HG02870 (cell line): ENCODE measurements at regions not wholly inside any gene's neighbourhood (a gene's known extent, or its start where the extent isn't known, plus 50 kb on each side); places are given as distances from the start of the nearest gene placed in this dataset.

Experiments
- ATAC-seq: cut with Tn5 transposase; IDR thresholded peaks from one replicate; pipeline ENCODE4 v1.9.1; 2021; ENCODE audit warnings: mild to moderate bottlenecking, moderate library complexity; ENCODE audit not compliant: unreplicated experiment

- no peak for ATAC-seq
Measured at GRCh38 chr1:117798550-117798949, 130.9 kb downstream of the GDAP2 start.

- ATAC-seq: no peak
Measured at GRCh38 chr1:117802531-117803257, 126.7 kb downstream of the GDAP2 start.

DNA sequence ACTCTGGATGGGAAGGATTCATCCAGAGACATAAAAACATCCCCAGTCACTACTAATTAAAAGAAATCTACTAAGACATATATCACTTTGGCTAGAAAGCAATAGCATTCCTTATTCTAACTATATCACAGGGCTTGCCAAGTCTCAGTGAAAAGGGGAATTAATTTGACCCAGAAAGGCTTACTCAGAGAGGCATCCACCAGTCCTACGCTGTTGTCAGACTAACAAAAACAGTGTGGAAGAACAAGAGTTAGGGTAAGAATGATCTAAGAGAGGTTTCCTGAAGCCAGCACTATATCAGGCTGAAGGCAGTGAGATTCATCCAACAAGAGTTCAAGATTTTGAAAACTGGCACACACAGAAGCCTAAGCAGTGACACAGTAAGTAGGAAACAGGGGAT lies 126.1 kb downstream of the GDAP2 start:
- no peak for ATAC-seq

DNA sequence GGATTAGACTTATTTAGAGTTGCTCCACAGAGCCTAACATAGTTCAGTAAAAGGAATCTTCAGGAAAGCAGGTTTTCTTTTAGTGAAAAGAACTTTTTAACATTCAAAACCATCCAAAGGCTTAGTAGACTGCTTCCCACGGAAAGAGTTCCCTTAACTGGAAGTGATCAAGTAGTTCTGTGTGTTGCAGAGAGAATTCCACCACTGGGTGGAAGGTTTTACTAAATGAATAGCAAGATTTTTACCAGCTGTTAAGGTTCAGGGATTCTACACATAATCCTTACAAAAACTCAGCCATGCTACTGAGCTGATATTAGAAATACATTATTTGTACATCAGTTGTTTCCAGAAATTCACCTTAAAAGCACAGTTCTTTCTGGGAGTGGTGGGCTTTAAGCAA lies 119.7 kb downstream of the GDAP2 start:
- no peak for ATAC-seq

- ATAC-seq: no peak
Measured at GRCh38 chr1:117810553-117810952, 118.9 kb downstream of the GDAP2 start.

DNA sequence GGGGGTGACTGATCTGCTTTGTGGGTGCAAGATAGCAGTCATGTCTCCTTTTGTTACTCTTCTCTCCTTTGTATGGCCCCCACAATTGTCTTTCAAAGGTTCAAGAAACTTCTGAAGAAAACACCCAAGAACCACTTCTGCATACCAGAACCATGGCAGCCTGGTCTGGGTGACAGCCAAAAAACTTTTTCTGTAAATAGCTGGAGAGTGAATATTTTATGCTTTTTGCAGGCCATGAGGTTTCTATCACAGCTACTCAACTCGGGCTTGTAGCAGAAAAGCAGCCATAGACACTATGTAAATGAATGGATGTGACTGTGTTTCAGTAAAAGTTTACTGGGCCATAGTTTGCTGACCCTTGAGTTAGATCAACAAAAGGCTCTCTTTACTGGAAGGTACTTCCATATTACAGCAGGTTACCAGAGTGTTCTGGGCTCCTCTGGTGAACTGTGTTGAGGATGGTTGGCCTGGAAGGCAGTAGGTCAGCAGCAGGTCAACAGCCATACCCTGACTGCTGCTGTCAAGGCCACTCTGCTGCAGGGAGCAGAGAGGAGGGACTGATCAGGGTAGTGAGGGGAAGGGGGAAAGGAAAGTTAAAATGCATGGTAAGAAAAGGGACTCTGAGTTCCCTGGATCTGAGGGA lies 116.4 kb downstream of the GDAP2 start:
- no peak for ATAC-seq
